ENCODE measurements at regions not wholly inside any gene's neighbourhood (a gene's known extent, or its start where the extent isn't known, plus 50 kb on each side); places are given as distances from the start of the nearest gene placed in this dataset.
A peak's percentile ranks its signal among the peaks of the same experiment; 100 is the strongest.

DNA sequence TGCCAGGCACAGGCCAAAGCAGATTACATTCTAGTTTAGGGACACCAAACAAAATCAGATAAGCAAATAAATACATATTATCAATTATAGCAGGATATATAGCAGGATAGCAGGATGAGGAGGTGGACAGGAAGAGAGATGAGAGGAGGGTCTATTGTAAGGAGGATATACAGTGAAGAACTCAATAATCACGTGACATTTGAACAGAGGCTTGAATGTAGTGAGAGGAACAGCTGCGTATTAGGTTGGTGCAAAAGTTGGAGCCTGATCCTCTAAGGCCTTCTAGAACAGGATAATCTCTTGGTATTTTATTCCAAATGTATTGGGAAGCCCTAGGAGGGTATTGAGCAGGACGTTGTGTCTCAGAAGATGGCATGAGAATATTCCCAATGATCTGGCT lies 136.7 kb downstream of the CYLD start:
- DNase-seq (ENCODE audit: low spot score) = no peak

DNA sequence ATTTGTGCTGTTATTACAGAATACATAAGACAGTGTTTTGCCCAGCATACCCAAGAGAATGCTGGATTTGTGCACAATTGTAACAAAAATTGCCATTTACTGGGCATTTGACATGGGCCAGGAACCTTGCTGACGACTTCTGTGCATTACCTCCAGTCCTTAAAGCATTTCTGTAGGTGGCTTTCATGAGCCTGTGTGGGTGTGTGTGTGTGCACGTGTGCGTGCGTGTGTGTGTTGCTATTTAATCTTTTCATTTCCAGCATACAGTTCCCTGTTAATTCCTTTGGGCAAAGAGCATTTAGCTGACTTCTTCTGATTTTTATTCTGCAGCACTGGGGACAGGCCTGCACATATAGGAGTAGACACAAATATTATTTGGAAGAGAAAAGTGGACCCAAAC lies 134.4 kb downstream of the CYLD start:
- no peak for DNase-seq (ENCODE audit: low spot score)

DNA sequence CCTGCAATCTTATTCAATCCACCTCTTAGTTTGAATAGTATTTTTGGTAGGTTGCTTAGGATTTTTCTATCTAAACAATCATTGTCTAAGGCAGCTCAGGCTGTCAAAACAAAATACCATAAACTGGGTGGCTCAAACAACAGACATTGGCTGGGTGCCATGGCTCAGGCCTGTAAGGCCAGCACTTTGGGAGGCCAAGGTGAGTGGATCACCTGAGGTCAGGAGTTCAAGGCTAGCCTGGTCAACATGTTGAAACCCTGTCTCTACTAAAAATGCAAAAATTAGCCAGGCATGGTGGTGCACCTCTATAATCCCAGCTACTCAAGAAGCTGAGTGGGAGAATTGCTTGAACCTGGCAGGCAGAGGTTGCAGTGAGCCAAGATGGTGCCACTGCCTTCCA lies 126.7 kb downstream of the CYLD start:
- DNase-seq (ENCODE audit: low spot score) = no peak

DNA sequence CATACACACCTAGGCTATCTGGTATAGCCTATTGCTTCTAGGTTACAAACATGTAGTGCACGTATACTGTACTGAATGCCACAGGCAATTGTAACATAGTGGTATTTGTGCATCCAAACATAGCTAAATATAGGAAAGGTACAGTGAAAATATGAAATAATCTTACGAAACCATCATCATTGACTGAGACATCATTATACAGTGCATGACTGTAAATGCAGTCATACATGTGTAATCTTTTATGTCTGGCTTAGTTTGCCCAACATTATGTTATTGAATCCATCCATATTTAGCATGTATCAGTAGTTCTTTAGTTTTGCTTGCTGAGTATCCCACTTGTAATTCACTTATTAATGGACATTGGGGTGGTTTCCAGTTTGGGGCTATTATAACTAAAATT lies 124.9 kb downstream of the CYLD start:
- DNase-seq (ENCODE audit: low spot score) = no peak

DNA sequence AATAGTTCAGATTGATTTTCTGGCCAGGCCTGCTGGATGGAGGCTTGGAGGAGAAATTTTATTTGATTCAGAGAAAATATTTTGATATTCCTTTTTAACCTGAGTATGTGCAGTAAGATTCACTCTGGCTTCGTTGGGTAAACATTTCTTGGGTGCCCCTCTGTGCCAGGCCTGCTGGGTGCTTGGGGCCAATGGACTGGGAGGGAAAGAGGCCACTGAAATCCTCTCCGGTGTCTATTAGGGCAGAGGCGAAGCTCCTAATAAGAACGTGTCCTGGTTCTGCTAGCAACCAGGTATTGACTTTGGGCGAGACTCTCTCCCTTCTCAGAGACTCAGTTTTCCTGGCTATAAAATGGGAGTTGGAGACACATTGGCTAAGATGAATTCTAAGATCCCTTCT lies 122.5 kb downstream of the CYLD start:
- DNase-seq (ENCODE audit: low spot score) = no peak

DNA sequence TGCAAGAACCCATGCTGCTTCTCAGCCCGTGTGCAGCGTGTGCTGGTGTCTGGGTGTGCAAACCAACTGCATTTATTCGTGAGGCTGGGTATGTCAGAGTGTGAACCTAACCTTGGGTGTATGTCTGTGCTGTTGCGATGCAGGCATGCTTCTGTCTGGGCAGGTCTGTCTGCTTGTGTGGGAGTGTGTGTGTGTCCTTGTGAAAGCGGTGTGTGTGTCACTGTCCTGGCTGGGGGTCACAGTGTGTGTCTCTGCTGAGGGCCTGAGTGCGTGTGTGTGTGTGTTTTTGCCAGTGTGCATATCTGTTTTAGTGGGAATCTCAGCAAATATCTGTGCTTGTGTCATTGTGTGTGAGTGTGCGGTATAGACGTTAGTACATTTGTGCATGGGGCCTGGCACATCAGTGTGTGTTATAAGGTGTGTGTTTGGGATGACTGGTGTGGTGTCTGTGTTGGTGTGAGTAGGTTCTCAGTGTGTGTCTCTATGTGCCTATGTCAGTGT lies 121.8 kb downstream of the CYLD start:
- DNase-seq (ENCODE audit: low spot score) = no peak

DNA sequence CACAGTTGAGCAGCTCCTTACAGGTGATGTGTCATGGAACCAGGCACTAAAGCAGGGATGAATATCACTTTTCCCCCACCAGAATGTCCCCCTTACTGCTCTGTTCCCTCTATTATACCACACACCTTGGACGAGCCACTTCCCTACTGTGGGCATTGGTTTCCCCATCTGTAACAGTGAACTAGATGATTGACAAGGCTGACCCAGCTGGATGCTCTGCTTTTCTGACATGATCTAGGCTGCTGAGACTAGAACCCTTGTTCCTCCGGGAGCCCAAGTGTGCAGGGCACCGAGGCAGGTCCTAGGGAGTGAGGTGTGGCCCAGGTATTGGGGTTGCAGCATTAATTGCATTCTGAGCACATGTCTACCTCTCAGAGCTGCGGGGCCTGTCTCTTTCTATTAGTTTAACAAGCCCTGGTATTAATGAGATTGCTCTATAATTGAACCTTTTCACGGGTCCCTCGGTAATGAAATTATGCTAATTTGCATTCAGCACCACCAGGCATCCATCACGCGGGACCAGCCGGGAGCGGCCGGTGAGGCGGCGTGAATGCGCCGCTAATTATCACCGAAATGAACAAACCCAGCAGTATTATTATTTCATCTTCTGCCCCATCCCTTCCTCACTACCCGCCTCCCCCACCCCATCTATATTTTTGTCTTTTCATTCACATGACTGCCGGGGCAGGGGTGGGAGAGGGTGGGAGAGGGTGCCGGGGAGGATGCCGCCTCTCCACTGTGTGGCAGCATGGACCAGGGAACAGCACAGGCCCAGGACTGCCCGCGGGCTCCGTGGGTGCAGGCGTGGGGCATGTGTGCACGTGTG lies 121.1 kb downstream of the CYLD start:
- DNase-seq (ENCODE audit: low spot score) = peak; percentile 33

DNA sequence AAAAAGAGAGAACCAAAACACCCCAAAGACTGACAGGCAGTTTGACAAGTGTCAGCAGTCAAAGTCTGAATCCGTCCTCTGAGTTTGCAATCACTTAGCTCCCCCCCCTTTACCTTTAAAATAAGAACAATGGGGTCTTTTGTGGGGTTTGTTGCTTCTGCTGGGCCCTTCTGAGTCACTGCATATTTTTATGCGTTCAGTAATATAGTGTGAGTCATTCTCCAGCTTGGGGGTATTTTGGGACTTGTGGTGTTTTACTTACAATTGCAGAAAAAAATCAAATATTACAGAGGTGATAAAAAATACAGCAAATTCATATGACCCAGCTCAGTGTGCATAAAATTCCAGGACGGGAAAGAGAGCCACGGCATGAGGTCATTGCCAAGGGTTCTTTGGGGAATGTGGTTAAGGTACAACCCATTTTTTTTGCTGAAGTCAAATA lies 120.1 kb downstream of the CYLD start:
- no peak for DNase-seq (ENCODE audit: low spot score)

DNA sequence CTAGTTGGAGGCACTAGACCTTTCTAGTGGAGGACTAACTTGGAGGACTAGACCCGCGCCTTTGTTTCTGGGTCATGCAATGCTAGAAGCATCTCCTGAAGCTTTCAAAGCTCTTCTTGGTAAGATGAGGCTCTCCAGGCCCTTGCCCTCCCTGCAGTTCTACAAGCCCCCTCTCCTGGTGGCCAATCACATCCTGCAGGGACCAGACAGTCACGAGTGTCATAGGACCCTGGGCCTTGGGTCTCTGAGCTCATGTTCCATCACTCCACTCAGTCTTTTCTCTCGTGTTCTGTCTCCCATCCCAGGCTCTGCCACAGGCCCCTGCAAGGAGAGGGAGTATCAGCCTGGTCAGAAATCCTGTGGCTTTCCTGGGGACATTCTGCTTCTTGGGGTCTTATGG lies 119.6 kb downstream of the CYLD start:
- no peak for DNase-seq (ENCODE audit: low spot score)

DNA sequence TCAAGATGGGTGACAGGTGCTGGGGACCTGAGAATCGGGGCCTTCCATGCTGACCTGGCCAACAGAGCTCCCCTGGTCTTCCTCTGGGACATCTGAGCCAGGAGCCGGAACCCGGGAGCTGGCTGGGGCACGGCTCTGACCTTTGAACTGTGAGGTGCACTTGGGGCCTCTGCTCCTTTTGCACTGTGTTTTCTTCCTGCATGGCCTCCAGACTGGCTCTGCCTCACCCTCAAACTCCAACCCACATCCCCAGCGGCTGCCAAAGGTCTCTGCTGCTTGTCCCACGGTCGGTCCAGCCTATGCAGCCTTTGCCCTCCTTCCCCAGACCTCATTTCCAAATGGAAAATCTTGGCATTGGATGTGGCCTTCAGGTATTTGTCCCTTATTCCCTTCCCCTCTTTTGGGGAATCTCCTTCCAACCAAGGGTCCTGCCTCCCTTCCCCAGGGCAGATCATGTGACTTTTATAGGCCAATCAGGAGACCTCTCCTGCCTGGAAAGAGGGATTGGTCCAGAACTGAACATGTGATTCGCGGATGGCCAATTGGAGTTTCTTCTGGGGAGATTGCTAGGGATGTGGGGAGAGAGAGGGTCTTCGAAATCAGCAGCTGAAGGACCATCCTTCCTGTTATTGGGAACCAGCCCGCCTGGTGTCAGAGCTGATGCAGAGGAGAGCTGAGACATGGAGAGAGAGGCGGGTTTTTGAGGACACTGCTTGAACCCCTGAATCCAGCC lies 117.9 kb downstream of the CYLD start:
- no peak for DNase-seq (ENCODE audit: low spot score)

DNA sequence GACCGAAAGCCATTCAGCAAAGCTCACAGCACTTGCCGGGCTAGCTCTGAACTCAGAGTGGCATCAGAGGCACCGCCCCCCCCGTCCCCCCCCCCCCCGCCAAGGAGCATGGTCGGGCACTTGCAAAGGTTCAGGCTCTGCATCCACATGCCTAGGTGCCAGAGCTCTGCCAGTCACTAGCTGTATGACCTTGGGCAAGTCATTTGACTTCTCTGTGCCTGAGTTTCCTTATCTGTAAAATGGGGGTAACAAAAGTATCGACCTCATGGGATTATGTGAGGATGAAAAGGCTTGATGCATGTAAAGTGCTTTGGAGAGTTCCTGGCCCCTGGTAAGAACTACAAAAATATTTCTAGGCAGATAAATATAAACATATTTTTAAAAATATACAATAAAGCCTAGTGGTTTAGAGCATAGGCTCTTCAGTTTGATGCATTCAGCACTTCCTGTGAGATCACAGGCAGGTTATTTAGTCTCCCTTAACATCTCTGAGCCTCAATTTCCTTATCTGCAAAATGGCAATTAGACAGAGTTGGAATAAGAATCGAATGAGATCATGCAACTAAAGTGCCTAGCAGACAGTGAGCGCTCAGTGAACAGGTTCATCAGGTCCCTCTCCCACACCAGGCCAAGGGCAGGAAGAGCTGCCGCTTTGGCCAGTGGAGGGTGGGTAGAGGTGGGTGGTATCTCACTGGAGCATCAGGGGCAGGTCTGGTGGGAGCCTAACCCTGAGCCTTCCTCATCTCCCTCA lies 117.2 kb downstream of the CYLD start:
- no peak for DNase-seq (ENCODE audit: low spot score)

DNA sequence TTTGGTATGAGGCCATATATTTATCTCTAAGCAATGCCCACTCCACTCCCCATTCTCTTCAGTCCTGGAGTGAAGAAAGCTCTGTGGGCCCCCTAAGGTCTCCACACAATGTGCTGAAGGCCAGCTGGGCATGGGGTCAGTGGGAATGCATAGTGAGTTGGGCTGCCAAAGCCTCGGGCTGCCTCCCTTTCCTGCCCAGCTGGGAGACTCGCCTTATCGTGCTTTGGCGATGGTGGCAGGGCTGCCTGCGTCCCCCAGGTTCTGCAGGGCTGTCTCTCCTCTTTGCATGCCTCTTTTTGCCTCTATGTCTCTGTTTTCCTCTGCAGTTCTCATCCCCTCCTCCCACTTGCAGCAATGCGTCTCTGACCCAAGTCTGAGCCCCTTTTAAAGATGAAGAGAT lies 116.5 kb downstream of the CYLD start:
- no peak for DNase-seq (ENCODE audit: low spot score)

DNA sequence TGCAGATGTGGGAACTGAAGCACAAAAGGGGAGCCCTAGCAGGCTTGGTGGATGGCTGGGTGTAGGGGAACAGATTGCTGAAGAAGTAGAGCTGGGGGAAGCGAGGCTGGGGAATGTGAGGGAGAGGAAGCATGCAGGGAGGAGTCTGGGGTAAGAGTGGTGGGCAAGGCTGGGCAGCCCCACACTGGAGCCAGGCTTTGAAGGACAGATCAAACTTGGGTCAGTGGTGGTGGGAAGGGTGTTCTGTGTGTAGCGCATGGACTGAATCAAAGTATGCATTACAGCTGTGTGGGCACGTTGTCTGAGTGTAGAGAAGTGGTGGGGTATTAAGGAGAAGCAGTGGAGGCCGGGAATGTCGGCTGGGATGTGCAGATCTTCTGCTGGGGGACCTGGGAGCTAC lies 116.0 kb downstream of the CYLD start:
- DNase-seq (ENCODE audit: low spot score) = no peak

DNA sequence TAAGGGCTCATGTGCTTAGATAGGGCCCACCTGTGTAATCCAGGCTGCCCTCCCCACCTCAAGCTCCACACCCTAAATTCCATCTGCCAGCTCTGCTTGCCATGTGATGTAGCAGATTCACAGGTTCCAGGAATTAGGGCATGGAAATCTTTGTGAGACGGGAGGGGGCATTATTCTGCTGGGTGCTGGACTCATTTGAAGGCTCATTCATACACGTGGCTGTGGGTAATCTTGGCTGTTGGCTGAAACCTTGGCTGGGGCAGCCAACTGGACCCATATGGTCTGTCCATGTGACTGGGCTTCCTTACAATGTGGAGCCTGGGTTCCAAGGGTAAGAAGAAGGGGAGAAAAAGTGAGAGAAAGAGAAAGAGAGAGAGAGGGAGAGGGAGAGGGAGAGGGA lies 115.1 kb downstream of the CYLD start:
- DNase-seq (ENCODE audit: low spot score) = no peak

DNA sequence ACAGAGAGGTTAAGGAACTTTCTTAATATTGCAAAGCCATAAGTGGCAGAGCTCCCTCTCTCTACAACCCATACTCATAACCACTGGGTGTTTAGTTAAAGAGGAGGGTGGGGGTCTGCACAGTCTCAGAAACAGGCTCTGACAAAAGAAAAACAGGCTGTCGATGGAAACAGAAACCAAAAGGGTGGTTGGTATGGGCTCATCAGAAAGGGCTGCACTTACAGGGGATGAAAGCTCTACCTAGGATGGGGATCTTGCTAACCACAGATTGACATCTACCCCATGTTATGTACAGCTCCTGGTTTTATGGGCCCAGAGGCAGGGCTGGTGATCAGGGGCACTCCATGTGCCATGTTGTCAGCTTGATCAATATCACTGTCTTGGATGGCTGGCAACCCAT lies 111.4 kb downstream of the CYLD start:
- DNase-seq (ENCODE audit: low spot score) = no peak

Measured in iPS-NIHi11 (cell line).